HFF-Myc (cell line): ENCODE measurements at regions not wholly inside any gene's neighbourhood (a gene's known extent, or its start where the extent isn't known, plus 50 kb on each side); places are given as distances from the start of the nearest gene placed in this dataset.

Experiments
- DNase-seq: peaks from one replicate; pipeline ENCODE4 v3.0.0-alpha.2; 2011; ENCODE audit warnings: low read depth; ENCODE audit errors: extremely low read depth
- H3K4me3 ChIP-seq: replicated peaks from 2 replicates; pipeline ENCODE4 v1.5.1; 2011; ENCODE audit warnings: low read depth, mild to moderate bottlenecking, control low read depth, low read length
- TF ChIP-seq, protein P1 (sequence below): IDR thresholded peaks from 2 replicates; pipeline ENCODE4 v1.5.1; 2012; ENCODE audit warnings: mild to moderate bottlenecking, low read depth, low read length, control low read depth; ENCODE audit errors: missing control alignments

DNA sequence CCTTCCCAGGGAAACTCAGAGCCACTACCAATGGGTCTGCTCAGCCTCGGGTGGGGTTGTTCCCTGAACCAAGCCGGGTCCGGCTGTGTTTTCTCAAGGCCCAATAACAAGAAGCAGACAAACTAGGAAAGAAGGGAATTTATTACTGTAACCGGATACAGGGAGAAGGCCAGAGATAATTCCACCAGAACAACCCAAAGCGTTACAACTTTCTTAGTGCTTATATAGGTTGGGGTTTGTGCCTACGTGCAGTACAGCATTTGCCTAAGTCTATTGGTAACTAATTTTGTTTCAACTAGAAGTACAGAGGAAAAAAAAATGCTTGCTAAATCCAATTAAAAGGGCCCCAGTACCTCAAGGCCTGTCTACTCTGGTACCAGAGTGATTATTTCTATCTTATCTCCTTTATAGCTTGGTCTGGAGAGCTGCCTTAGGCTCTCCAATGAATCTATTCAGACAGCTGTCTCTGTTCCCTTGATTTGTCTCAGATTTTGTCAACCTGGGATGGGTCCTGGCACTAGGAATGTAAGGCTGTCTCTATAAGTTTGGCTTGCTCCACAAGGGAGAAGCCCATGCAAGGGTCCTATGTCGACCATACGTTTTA lies 57.3 kb upstream of the CCDC190 start:
- no peak for DNase-seq
- no peak overlapping the region for H3K4me3 ChIP-seq
- TF ChIP-seq, protein P1, sequence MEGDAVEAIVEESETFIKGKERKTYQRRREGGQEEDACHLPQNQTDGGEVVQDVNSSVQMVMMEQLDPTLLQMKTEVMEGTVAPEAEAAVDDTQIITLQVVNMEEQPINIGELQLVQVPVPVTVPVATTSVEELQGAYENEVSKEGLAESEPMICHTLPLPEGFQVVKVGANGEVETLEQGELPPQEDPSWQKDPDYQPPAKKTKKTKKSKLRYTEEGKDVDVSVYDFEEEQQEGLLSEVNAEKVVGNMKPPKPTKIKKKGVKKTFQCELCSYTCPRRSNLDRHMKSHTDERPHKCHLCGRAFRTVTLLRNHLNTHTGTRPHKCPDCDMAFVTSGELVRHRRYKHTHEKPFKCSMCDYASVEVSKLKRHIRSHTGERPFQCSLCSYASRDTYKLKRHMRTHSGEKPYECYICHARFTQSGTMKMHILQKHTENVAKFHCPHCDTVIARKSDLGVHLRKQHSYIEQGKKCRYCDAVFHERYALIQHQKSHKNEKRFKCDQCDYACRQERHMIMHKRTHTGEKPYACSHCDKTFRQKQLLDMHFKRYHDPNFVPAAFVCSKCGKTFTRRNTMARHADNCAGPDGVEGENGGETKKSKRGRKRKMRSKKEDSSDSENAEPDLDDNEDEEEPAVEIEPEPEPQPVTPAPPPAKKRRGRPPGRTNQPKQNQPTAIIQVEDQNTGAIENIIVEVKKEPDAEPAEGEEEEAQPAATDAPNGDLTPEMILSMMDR: no peak

DNA sequence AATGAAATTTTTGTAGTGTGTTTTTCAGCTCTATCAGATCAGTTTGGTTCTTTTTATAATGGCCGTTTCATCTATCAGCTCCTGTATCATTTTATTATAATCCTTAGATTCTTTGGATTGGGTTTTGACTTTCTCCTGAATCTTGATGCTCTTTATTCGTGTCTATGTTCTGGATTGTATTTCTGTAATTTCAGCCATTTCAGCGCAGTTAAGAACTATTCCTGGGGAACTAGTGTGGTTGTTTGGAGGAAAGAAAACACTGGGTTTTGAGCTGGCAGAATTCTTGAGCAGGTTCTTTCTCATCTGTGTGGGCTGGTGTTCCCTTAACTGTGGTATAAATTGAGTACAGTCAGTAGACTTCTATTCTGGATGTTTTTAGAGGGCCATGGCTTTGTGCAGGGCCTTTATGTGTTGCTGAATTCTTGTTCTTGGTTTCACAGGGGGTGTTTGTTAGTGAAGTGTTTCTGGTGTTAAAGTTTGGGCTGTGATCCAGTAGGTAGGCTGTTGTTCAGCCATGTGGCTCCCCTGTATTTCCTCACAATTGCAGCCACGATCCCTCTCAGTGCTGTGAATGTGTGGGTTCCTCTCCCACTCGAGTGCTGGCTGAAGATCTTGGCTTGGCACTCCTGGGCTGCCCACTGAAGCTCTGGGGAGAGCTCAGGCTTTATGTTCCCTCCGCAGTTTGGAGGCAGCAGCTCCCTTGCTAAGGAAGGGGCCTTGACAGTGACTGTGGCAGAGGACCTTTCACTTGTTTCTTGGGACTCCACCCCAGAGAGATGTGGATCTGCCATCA lies 56.0 kb upstream of the CCDC190 start:
- TF ChIP-seq, protein P1: no peak
- H3K4me3 ChIP-seq: no peak overlapping the region

DNA sequence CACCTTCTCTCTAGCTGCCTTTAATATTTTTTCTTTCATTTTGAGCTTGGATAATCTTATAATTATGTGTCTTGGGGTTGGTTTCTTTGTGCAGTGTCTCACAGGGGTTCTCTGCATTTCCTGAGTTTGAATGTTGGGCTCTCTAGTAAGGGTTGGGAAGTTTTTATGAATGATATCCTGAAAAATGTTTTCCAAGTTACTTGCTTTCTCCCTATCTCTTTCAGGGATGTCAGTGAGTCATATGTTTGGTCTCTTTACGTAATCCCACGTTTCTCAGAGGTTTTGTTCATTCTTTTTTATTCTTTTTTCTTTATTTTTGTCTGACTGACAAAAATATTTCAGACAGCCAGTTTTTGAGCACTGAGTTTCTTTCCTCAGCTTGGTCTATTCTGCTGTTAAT lies 55.4 kb upstream of the CCDC190 start:
- no peak for DNase-seq
- no peak overlapping the region for H3K4me3 ChIP-seq

More for the DNA sequence above, 56.0 kb upstream of the CCDC190 start:
- no peak for DNase-seq

DNA sequence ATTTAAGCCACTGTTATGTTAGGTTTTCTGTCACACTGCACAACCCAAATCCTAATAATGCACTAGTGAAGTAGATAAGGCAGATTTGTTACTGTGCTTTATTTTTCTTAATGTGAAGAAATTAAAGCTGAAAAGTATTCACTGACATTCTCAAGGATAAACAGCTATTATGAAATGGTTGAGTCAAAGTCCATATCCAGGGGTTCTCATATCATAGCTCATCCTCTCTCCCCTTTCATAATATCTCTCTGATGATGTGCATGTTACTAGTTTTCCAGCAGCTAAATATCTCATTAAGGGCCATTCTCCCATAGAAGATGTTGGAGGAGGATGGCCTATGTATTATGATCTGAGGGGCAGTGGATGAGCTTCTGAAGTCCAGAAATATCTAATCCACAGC lies 53.6 kb upstream of the CCDC190 start:
- TF ChIP-seq, protein P1: no peak
- no peak for DNase-seq
- no peak overlapping the region for H3K4me3 ChIP-seq

More for the DNA sequence above, 55.4 kb upstream of the CCDC190 start:
- TF ChIP-seq, protein P1: no peak

DNA sequence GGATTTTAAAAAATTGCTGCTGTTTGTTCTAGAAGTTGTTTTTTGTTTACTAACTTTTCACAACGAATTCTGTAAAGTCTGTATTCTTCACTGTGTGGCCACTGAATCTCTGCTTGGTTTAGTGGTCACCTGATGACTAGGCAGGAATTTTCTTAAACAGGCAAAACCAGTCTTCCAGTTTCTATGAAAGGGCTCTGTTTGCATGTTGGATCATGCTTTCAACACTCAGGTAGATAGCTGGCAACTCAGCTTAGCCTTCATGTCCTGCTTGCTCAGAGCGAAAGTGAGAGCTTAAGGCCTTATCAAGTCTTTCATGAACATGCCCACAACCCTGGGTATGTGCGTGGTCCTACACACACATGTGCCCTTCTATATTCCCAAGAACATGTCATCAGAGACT lies 52.4 kb upstream of the CCDC190 start:
- no peak overlapping the region for H3K4me3 ChIP-seq
- no peak for DNase-seq
- TF ChIP-seq, protein P1: no peak

DNA sequence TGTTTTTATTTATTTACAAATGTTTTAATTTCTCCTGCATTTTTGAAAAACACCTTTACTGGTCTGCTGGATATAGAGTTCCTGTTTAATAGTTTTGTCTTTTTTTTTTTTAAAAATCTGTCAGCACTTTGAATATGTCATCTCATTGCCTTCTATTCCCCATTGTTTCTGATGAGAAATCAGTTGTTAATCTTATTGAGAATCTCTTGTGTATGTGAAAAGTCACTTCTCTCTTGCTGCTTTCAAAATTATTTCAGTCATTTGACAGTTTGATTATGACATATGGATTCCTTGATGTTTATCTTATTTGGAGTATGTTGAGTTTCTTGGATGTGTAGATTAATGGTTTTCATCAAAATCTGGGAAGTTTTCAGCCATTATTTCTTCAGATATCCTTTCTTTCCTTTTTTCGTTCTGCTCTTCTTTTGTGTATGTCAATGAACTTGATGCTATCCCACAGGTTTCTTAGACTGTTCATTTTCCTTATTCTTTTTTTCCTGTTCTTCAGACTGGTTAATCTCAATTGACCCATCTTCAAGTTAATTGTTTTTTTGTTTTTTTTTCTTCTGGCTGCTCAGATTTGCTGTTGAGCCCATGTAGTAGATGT lies 51.2 kb upstream of the CCDC190 start:
- no peak for DNase-seq
- no peak overlapping the region for H3K4me3 ChIP-seq
- TF ChIP-seq, protein P1: no peak
